Psoas muscle (tissue), 7 donors: ENCODE measurements at regions not wholly inside any gene's neighbourhood (a gene's known extent, or its start where the extent isn't known, plus 50 kb on each side); places are given as distances from the start of the nearest gene placed in this dataset.
A peak's percentile ranks its signal among the peaks of the same experiment; 100 is the strongest.

Experiments used
- ATAC-seq, 4 donors: fragments of 200-7000 bp; cut with Tn5 transposase; one replicate each; pipeline ENCODE4 v1.9.1; 2020; ENCODE audit warnings: moderate library complexity in 3 of 4, mild to moderate bottlenecking in 2 of 4
- DNase-seq, 2 donors: peaks; one replicate each; pipeline ENCODE4 v3.0.0-alpha.2; 2020
- H3K27ac ChIP-seq: fragments of 200-600 bp; one replicate; pipeline ENCODE4 v1.8.0; 2022
- H3K27me3 ChIP-seq, 3 donors: fragments of 200-600 bp in 1 of 3; one replicate each; pipeline versions ENCODE4 v1.6.1 to v1.8.0; 2013 to 2022; ENCODE audit warnings: low read length in 2 of 3, mild to moderate bottlenecking in 2 of 3, moderate library complexity in 1 of 3; ENCODE audit not compliant: insufficient read depth in 3 of 3
- H3K36me3 ChIP-seq, 2 donors: fragments of 200-600 bp in 1 of 2; one replicate each; pipeline versions ENCODE4 v1.6.1 to v1.8.0; 2013 to 2022; ENCODE audit warnings: low read depth in 1 of 2, mild to moderate bottlenecking in 1 of 2, moderate library complexity in 1 of 2; ENCODE audit not compliant: insufficient read depth in 1 of 2
- H3K4me1 ChIP-seq: fragments of 200-600 bp; one replicate; pipeline ENCODE4 v1.8.0; 2022
- H3K4me3 ChIP-seq: fragments of 200-600 bp; one replicate; pipeline ENCODE4 v1.8.0; 2022; ENCODE audit warnings: mild to moderate bottlenecking
- H3K9me3 ChIP-seq: fragments of 200-600 bp; one replicate; pipeline ENCODE4 v1.8.0; 2022
- WGBS, 3 donors: extraction: QIAGEN DNeasy Blood & Tissue Kit; methylation state at CpG; one replicate each; pipeline versions ENCODE4 v1.1.6 to v1.1.7; 2013; 5-methylcytosine and 5-hydroxymethylcytosine counted together
- intact Hi-C, 2 donors: fragments of 100-400 bp; cut with DNase I; formaldehyde crosslinking; loops; one replicate each; pipeline versions ENCODE4 v1.11.0 to v1.14.2; 2022
- TF ChIP-seq, protein P1 (sequence below): fragments of 200-600 bp; IDR thresholded peaks from one replicate; pipeline ENCODE4 v1.8.0; 2022; ENCODE audit warnings: antibody characterized with exemption
- donor health status: healthy with polysubstance abuse.
- donor health status: DM: no; HTN: no; CAD: no; lungs with moderate emphysema.
- donor health status: Bipolar disorder and iron deficiency.
- donor health status: healthy.
- donor health status: DM: yes; HTN: yes; CAD: no.
- donor health status: DM: no; HTN: no; CAD: no.
- donor health status: DM: yes; HTN: yes; CAD: no.

GRCh38 chr17:53176629-53177028 is 646.1 kb upstream of the KIF2B start:
- TF ChIP-seq, protein P1, sequence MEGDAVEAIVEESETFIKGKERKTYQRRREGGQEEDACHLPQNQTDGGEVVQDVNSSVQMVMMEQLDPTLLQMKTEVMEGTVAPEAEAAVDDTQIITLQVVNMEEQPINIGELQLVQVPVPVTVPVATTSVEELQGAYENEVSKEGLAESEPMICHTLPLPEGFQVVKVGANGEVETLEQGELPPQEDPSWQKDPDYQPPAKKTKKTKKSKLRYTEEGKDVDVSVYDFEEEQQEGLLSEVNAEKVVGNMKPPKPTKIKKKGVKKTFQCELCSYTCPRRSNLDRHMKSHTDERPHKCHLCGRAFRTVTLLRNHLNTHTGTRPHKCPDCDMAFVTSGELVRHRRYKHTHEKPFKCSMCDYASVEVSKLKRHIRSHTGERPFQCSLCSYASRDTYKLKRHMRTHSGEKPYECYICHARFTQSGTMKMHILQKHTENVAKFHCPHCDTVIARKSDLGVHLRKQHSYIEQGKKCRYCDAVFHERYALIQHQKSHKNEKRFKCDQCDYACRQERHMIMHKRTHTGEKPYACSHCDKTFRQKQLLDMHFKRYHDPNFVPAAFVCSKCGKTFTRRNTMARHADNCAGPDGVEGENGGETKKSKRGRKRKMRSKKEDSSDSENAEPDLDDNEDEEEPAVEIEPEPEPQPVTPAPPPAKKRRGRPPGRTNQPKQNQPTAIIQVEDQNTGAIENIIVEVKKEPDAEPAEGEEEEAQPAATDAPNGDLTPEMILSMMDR = no peak
- Histone ChIP-seq H3K4me3 (no peak overlapping the region), H3K36me3 (no peaks in the 10 kb centered on the region), H3K4me1 (no peaks in the 10 kb centered on the region), H3K27me3 (no peaks in the 10 kb centered on the region), H3K9me3 (no peaks in the 10 kb centered on the region), H3K27ac (no peak overlapping the region)
- ATAC-seq = no peak
- DNase-seq = no peak
- intact Hi-C loops = no loop called here

- no peak for ATAC-seq
- DNase-seq = no peak
- 55 to 75% (median 65%) methylated on average over 1 of the region's 1 CpG for WGBS, 3 donors
These were observed 654.3 kb upstream of the KIF2B start for GRCh38 chr17:53168413-53168812.

GRCh38 chr17:53166731-53167130 is 656.0 kb upstream of the KIF2B start:
- no peak for DNase-seq
- WGBS, 3 donors = 30 to 64% (median 46%) methylated on average over 1 of the region's 1 CpG
- no peaks in the 10 kb centered on the region for H3K27me3 ChIP-seq
- no peaks in the 10 kb centered on the region for H3K9me3 ChIP-seq
- no peak overlapping the region for H3K4me3 ChIP-seq
- H3K36me3 ChIP-seq = no peaks in the 10 kb centered on the region
- intact Hi-C loops = no loop called here
- ATAC-seq = no peak
- TF ChIP-seq, protein P1 = no peak
- H3K27ac ChIP-seq = no peak overlapping the region
- H3K4me1 ChIP-seq = no peaks in the 10 kb centered on the region

More at GRCh38 chr17:53168413-53168812, 654.3 kb upstream of the KIF2B start:
- H3K4me1 ChIP-seq = no peaks in the 10 kb centered on the region
- H3K9me3 ChIP-seq = no peaks in the 10 kb centered on the region
- no peak overlapping the region for H3K4me3 ChIP-seq
- intact Hi-C loops = no loop called here
- no peak overlapping the region for H3K27ac ChIP-seq
- no peaks in the 10 kb centered on the region for H3K27me3 ChIP-seq
- no peaks in the 10 kb centered on the region for H3K36me3 ChIP-seq
- TF ChIP-seq, protein P1 = no peak

DNA sequence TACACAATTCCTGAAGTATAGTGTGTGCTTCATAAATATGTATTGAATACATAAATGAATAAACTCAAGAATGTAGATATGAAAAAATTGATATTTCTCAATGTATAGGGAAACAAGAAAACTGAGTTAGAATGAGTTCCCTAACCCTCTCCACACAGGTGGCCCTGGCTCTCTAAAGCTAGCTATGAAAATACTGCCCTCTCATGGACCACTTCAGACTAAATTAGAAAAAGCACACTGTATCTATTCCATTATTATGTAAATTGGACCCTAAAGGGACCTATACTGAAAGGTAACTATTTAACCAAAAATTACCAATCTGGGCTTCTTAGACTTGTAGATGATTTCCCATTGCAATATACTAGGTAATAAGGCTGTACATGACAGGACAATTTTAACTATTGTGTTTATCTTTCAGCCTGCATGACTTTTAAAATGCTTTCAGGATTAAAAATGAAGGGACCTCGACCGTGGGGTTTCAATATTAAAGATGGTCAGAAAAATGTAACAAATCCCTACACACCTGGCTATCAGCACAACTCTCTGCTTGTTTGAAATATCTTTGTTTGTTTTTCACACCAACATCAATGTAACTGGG is 672.5 kb upstream of the KIF2B start:
- peak in 1 of 4 donors; percentile 46 for ATAC-seq

More for the DNA sequence above, 672.5 kb upstream of the KIF2B start:
- Histone ChIP-seq H3K36me3 (no peaks in the 10 kb centered on the region), H3K27me3 (no peaks in the 10 kb centered on the region), H3K4me3 (no peak overlapping the region), H3K9me3 (no peaks in the 10 kb centered on the region), H3K4me1 (no peaks in the 10 kb centered on the region), H3K27ac (no peak overlapping the region)
- intact Hi-C loops = loop anchor here (2.0 to 5.0 kb wide), 4 partner anchors 48 to 768 kb away; no protein-coding TSS in a partner anchor
- no peak for DNase-seq
- TF ChIP-seq, protein P1 = peak; percentile 53
- 75 to 85% (median 77%) methylated on average over 2 of the region's 2 CpGs for WGBS, 3 donors
